ENCODE measurements at regions not wholly inside any gene's neighbourhood (a gene's known extent, or its start where the extent isn't known, plus 50 kb on each side); places are given as distances from the start of the nearest gene placed in this dataset.

GRCh38 chr2:177101930-177102329 lies 110.7 kb upstream of the HNRNPA3 start:
- TF ChIP-seq EZH2 (IDR thresholded peaks at IDR 0.05; ENCODE audit: borderline replicate concordance), result no peak
- no peak for TF ChIP-seq CTCF (IDR thresholded peaks at IDR 0.05; ENCODE audit: poor library complexity)
- no peak for TF ChIP-seq EZH2phosphoT487 (IDR thresholded peaks at IDR 0.05; ENCODE audit: low read depth, severe bottlenecking, unreplicated experiment)
